GM12865 (cell line): ENCODE measurements at regions not wholly inside any gene's neighbourhood (a gene's known extent, or its start where the extent isn't known, plus 50 kb on each side); places are given as distances from the start of the nearest gene placed in this dataset.

Experiments used
- DNase-seq: peaks from one replicate; pipeline ENCODE4 v3.0.0; 2010; ENCODE audit warnings: low read depth
- H3K4me3 ChIP-seq: 2 replicates; pipeline ENCODE4 v1.5.1; 2011; ENCODE audit warnings: mild to moderate bottlenecking, low read depth, low read length, control low read depth
- CTCF ChIP-seq: IDR thresholded peaks from 2 replicates; pipeline ENCODE4 v1.5.1; 2011; ENCODE audit warnings: low read length, control low read depth, low read depth, inconsistent platforms; ENCODE audit not compliant: insufficient read depth; ENCODE audit errors: missing control alignments

- H3K4me3 ChIP-seq = no peak overlapping the region
- DNase-seq = no peak
- TF ChIP-seq CTCF = no peak
These were observed 336.7 kb upstream of the PRICKLE1 start for GRCh38 chr12:42926232-42926631.

- TF ChIP-seq CTCF = no peak
- DNase-seq = no peak
- H3K4me3 ChIP-seq = no peak overlapping the region
These were observed 334.9 kb upstream of the PRICKLE1 start for GRCh38 chr12:42924482-42924881.

- no peak for TF ChIP-seq CTCF
- no peak overlapping the region for H3K4me3 ChIP-seq
- no peak for DNase-seq
These were observed 334.0 kb upstream of the PRICKLE1 start for GRCh38 chr12:42923583-42923982.

GRCh38 chr12:42923156-42923555, 333.6 kb upstream of the PRICKLE1 start:
- DNase-seq = no peak

GRCh38 chr12:42922505-42922850, 332.9 kb upstream of the PRICKLE1 start:
- no peak for TF ChIP-seq CTCF
- no peak overlapping the region for H3K4me3 ChIP-seq
- DNase-seq = no peak

More at GRCh38 chr12:42923156-42923555, 333.6 kb upstream of the PRICKLE1 start:
- no peak overlapping the region for H3K4me3 ChIP-seq
- no peak for TF ChIP-seq CTCF

GRCh38 chr12:42921741-42922504, 332.4 kb upstream of the PRICKLE1 start:
- H3K4me3 ChIP-seq = no peak overlapping the region
- no peak for TF ChIP-seq CTCF
- DNase-seq = no peak

- TF ChIP-seq CTCF = no peak
- H3K4me3 ChIP-seq = no peak overlapping the region
- no peak for DNase-seq
These were observed 330.1 kb upstream of the PRICKLE1 start for GRCh38 chr12:42919691-42920090.
